Upper lobe of right lung (tissue), 1 donor: ENCODE measurements at regions not wholly inside any gene's neighbourhood (a gene's known extent, or its start where the extent isn't known, plus 50 kb on each side); places are given as distances from the start of the nearest gene placed in this dataset.

ENCODE experiments used
- ATAC-seq: fragments of 200-7000 bp; cut with Tn5 transposase; one replicate; pipeline ENCODE4 v1.9.1; 2020; ENCODE audit warnings: mild to moderate bottlenecking, moderate library complexity
- DNase-seq: peaks from one replicate; pipeline ENCODE4 v3.0.0-alpha.2; 2020
- H3K27ac ChIP-seq: fragments of 200-600 bp; one replicate; pipeline ENCODE4 v1.8.0; 2022
- H3K27me3 ChIP-seq: fragments of 200-600 bp; one replicate; pipeline ENCODE4 v1.8.0; 2022; ENCODE audit warnings: mild to moderate bottlenecking
- H3K36me3 ChIP-seq: fragments of 200-600 bp; one replicate; pipeline ENCODE4 v1.8.0; 2022
- H3K4me1 ChIP-seq: fragments of 200-600 bp; one replicate; pipeline ENCODE4 v1.8.0; 2022
- H3K4me3 ChIP-seq: fragments of 200-600 bp; one replicate; pipeline ENCODE4 v1.8.0; 2022; ENCODE audit warnings: mild to moderate bottlenecking
- H3K9me3 ChIP-seq: fragments of 200-600 bp; one replicate; pipeline ENCODE4 v1.8.0; 2022
- CTCF ChIP-seq: fragments of 200-600 bp; IDR thresholded peaks from one replicate; pipeline ENCODE4 v1.8.0; 2022; ENCODE audit warnings: antibody characterized with exemption
- intact Hi-C: fragments of 100-400 bp; cut with DNase I; formaldehyde crosslinking; loops from one replicate; pipeline ENCODE4 v1.11.0; 2022
- donor health status: DM: no; HTN: yes; CAD: no; lungs with severe emphysema.

GRCh38 chr6:27761391-27761790 lies 150.8 kb downstream of the OR2B2 start:
- H3K27ac ChIP-seq, result no peak overlapping the region
- ATAC-seq, result no peak
- H3K36me3 ChIP-seq, result no peaks in the 10 kb centered on the region
- TF ChIP-seq CTCF, result no peak
- no peak overlapping the region for H3K4me3 ChIP-seq
- H3K27me3 ChIP-seq, result peaks cover 25% of the 10 kb centered on the region
- no peak for DNase-seq
- intact Hi-C loops, result no loop called here
- H3K9me3 ChIP-seq, result no peaks in the 10 kb centered on the region
- no peaks in the 10 kb centered on the region for H3K4me1 ChIP-seq

GRCh38 chr6:27760464-27760863 lies 151.7 kb downstream of the OR2B2 start:
- Histone ChIP-seq H3K27ac (no peak overlapping the region), H3K36me3 (no peaks in the 10 kb centered on the region), H3K9me3 (no peaks in the 10 kb centered on the region), H3K4me1 (no peaks in the 10 kb centered on the region), H3K27me3 (peaks cover 26% of the 10 kb centered on the region), H3K4me3 (no peak overlapping the region)
- intact Hi-C loops, result no loop called here
- TF ChIP-seq CTCF, result no peak
- ATAC-seq, result no peak
- DNase-seq, result no peak

GRCh38 chr6:27759930-27760329 lies 152.3 kb downstream of the OR2B2 start:
- ATAC-seq (no peak), DNase-seq (no peak)
- Histone ChIP-seq H3K4me1 (no peaks in the 10 kb centered on the region), H3K27ac (no peak overlapping the region), H3K36me3 (no peaks in the 10 kb centered on the region), H3K4me3 (no peak overlapping the region), H3K27me3 (peaks cover 26% of the 10 kb centered on the region), H3K9me3 (no peaks in the 10 kb centered on the region)
- intact Hi-C loops, result no loop called here
- TF ChIP-seq CTCF, result no peak

GRCh38 chr6:27758491-27758890 lies 153.7 kb downstream of the OR2B2 start:
- no peak overlapping the region for H3K4me3 ChIP-seq
- peaks cover 26% of the 10 kb centered on the region for H3K27me3 ChIP-seq
- no peaks in the 10 kb centered on the region for H3K9me3 ChIP-seq
- no peak for DNase-seq
- no peak for TF ChIP-seq CTCF
- intact Hi-C loops, result no loop called here
- H3K4me1 ChIP-seq, result peaks cover 8% of the 10 kb centered on the region
- H3K36me3 ChIP-seq, result no peaks in the 10 kb centered on the region
- H3K27ac ChIP-seq, result no peak overlapping the region
- no peak for ATAC-seq

GRCh38 chr6:27757307-27757706 lies 154.9 kb downstream of the OR2B2 start:
- Histone ChIP-seq H3K27ac (no peak overlapping the region), H3K36me3 (no peaks in the 10 kb centered on the region), H3K9me3 (no peaks in the 10 kb centered on the region), H3K27me3 (peaks cover 20% of the 10 kb centered on the region), H3K4me1 (peaks cover 9% of the 10 kb centered on the region), H3K4me3 (peak overlapping the region; percentile 43)
- ATAC-seq, result peak; percentile 45
- no peak for TF ChIP-seq CTCF
- peak; percentile 73 for DNase-seq
- intact Hi-C loops, result no loop called here

DNA sequence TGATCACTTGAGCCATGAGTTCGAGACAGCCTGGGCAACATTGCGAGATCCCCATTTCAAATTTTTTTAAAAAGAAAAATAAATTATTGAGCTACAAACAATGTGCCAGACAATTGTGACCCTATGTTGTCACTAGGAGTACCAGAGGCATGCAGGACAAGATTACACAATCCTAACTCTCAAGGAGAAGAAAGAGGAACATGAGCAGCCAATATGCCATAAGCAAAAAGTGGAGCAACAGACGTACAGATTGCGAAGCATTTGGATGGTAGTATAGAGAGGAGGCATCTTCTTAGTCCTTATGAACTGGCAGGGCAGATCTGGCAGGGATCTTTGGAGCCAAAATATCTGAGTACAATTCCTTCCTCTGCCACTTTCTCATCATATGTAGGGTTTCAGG lies 156.4 kb downstream of the OR2B2 start:
- H3K4me1 ChIP-seq, result peaks cover 9% of the 10 kb centered on the region
- peaks cover 20% of the 10 kb centered on the region for H3K27me3 ChIP-seq
- DNase-seq, result no peak
- no peak overlapping the region for H3K4me3 ChIP-seq
- intact Hi-C loops, result no loop called here
- H3K27ac ChIP-seq, result no peak overlapping the region
- no peaks in the 10 kb centered on the region for H3K9me3 ChIP-seq
- ATAC-seq, result peak; percentile 32
- no peaks in the 10 kb centered on the region for H3K36me3 ChIP-seq
- TF ChIP-seq CTCF, result no peak
